GM12873 (cell line): ENCODE measurements at regions not wholly inside any gene's neighbourhood (a gene's known extent, or its start where the extent isn't known, plus 50 kb on each side); places are given as distances from the start of the nearest gene placed in this dataset.

ENCODE experiments used
- CTCF ChIP-seq: IDR thresholded peaks from 2 replicates; pipeline ENCODE4 v1.5.1; 2012; ENCODE audit warnings: low read depth, mild to moderate bottlenecking, moderate library complexity, low read length, control low read depth; ENCODE audit not compliant: insufficient read depth; ENCODE audit errors: missing control alignments

GRCh38 chr3:35295906-35296305 lies 343.4 kb upstream of the ARPP21 start:
- no peak for TF ChIP-seq CTCF

- TF ChIP-seq CTCF, result no peak
Observed at GRCh38 chr3:35296533-35296932, 342.8 kb upstream of the ARPP21 start.

GRCh38 chr3:35305406-35305805 lies 333.9 kb upstream of the ARPP21 start:
- TF ChIP-seq CTCF, result no peak

GRCh38 chr3:35307296-35307695 lies 332.0 kb upstream of the ARPP21 start:
- TF ChIP-seq CTCF, result no peak

- TF ChIP-seq CTCF, result no peak
Observed at GRCh38 chr3:35320646-35321407, 318.5 kb upstream of the ARPP21 start.

- TF ChIP-seq CTCF, result no peak
Observed at GRCh38 chr3:35322070-35322469, 317.3 kb upstream of the ARPP21 start.

- no peak for TF ChIP-seq CTCF
Observed at GRCh38 chr3:35335703-35336102, 303.6 kb upstream of the ARPP21 start.
